ENCODE measurements at regions not wholly inside any gene's neighbourhood (a gene's known extent, or its start where the extent isn't known, plus 50 kb on each side); places are given as distances from the start of the nearest gene placed in this dataset.

GRCh38 chr22:27572278-27572666 is 229.3 kb downstream of the MN1 start:
- TF ChIP-seq MAX (IDR thresholded peaks at IDR 0.05) (no peak), POLR2A (IDR thresholded peaks at IDR 0.05; ENCODE audit: control extremely low read depth in 1 of 2, low read depth in 2 of 2, low read length in 2 of 2) (no peak), POLR2AphosphoS5 (IDR thresholded peaks at IDR 0.05; ENCODE audit: low read depth, low read length) (no peak), JUND (IDR thresholded peaks at IDR 0.05; ENCODE audit: low read length) (no peak), CTCF (IDR thresholded peaks at IDR 0.05; ENCODE audit: control extremely low read depth in 1 of 3, insufficient read depth in 1 of 3, low read depth in 1 of 3, low read length in 3 of 3) (no peak), RFX5 (IDR thresholded peaks at IDR 0.05; ENCODE audit: borderline replicate concordance, low read depth, low read length) (no peak), RAD21 (IDR thresholded peaks at IDR 0.05 in 1 of 2, conservative IDR thresholded peaks at IDR 0.05 in 1 of 2; ENCODE audit: low read depth in 2 of 2, low read length in 2 of 2) (no peak), ZNF274 (IDR thresholded peaks at IDR 0.05; ENCODE audit: borderline replicate concordance, extremely low read depth, low read length) (no peak), HDAC6 (IDR thresholded peaks at IDR 0.05; ENCODE audit: low read depth, low read length) (no peak), EZH2 (IDR thresholded peaks at IDR 0.05; ENCODE audit: low read depth, low read length, severe bottlenecking) (no peak)

All from H1 (cell line).